ENCODE measurements at regions not wholly inside any gene's neighbourhood (a gene's known extent, or its start where the extent isn't known, plus 50 kb on each side); places are given as distances from the start of the nearest gene placed in this dataset.

- TF ChIP-seq CTCF (conservative IDR thresholded peaks at IDR 0.05; ENCODE audit: low read depth, low read length) = no peak
- DNase-seq (ENCODE audit: low read depth) = no peak
- no peak overlapping the region for H3K4me3 ChIP-seq (ENCODE audit: low read depth, low read length)
Measured at GRCh38 chr3:5331567-5332269, 144.2 kb downstream of the EDEM1 start.

- no peak for TF ChIP-seq CTCF (conservative IDR thresholded peaks at IDR 0.05; ENCODE audit: low read depth, low read length)
- H3K4me3 ChIP-seq (ENCODE audit: low read depth, low read length) = no peak overlapping the region
- no peak for DNase-seq (ENCODE audit: low read depth)
Measured at GRCh38 chr3:5332270-5332956, 144.9 kb downstream of the EDEM1 start.

GRCh38 chr3:5339967-5340535 lies 152.5 kb downstream of the EDEM1 start:
- no peak for DNase-seq (ENCODE audit: low read depth)
- TF ChIP-seq CTCF (conservative IDR thresholded peaks at IDR 0.05; ENCODE audit: low read depth, low read length) = no peak
- no peak overlapping the region for H3K4me3 ChIP-seq (ENCODE audit: low read depth, low read length)

GRCh38 chr3:5341610-5342009 lies 154.1 kb downstream of the EDEM1 start:
- no peak overlapping the region for H3K4me3 ChIP-seq (ENCODE audit: low read depth, low read length)
- no peak for DNase-seq (ENCODE audit: low read depth)
- no peak for TF ChIP-seq CTCF (conservative IDR thresholded peaks at IDR 0.05; ENCODE audit: low read depth, low read length)

GRCh38 chr3:5343459-5343858 lies 156.0 kb downstream of the EDEM1 start:
- H3K4me3 ChIP-seq (ENCODE audit: low read depth, low read length) = no peak overlapping the region
- DNase-seq (ENCODE audit: low read depth) = no peak
- TF ChIP-seq CTCF (conservative IDR thresholded peaks at IDR 0.05; ENCODE audit: low read depth, low read length) = no peak

- no peak overlapping the region for H3K4me3 ChIP-seq (ENCODE audit: low read depth, low read length)
- no peak for TF ChIP-seq CTCF (conservative IDR thresholded peaks at IDR 0.05; ENCODE audit: low read depth, low read length)
- no peak for DNase-seq (ENCODE audit: low read depth)
Measured at GRCh38 chr3:5344707-5345106, 157.2 kb downstream of the EDEM1 start.
